GM12874 (cell line): ENCODE measurements at regions not wholly inside any gene's neighbourhood (a gene's known extent, or its start where the extent isn't known, plus 50 kb on each side); places are given as distances from the start of the nearest gene placed in this dataset.

Source experiments
- TF ChIP-seq, protein P1 (sequence below): IDR thresholded peaks from 2 replicates; pipeline ENCODE4 v1.5.1; 2011; ENCODE audit warnings: low read depth, mild to moderate bottlenecking, control low read depth, low read length, moderate library complexity; ENCODE audit not compliant: insufficient read depth

DNA sequence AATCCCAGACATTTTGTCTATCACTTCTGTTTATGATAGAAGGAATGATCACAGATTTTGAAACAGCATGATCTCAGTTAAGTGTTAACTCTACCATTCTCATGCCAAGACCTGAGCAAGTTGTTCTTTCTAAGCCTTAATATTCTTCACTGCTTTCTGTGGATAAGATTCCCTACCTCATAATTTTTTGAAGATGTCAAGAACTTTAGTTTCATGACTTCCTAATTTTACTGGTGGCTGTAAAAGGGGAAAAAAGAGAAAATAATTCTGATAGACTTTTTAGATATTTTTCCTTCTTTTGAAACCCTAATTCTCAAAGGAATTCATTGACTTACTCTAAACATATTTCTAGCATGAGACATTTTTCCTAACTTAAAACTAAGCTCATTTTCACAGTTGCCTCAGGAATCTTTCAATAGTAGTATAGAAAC, 520.0 kb upstream of the LUZP2 start:
- TF ChIP-seq, protein P1, sequence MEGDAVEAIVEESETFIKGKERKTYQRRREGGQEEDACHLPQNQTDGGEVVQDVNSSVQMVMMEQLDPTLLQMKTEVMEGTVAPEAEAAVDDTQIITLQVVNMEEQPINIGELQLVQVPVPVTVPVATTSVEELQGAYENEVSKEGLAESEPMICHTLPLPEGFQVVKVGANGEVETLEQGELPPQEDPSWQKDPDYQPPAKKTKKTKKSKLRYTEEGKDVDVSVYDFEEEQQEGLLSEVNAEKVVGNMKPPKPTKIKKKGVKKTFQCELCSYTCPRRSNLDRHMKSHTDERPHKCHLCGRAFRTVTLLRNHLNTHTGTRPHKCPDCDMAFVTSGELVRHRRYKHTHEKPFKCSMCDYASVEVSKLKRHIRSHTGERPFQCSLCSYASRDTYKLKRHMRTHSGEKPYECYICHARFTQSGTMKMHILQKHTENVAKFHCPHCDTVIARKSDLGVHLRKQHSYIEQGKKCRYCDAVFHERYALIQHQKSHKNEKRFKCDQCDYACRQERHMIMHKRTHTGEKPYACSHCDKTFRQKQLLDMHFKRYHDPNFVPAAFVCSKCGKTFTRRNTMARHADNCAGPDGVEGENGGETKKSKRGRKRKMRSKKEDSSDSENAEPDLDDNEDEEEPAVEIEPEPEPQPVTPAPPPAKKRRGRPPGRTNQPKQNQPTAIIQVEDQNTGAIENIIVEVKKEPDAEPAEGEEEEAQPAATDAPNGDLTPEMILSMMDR, result no peak

DNA sequence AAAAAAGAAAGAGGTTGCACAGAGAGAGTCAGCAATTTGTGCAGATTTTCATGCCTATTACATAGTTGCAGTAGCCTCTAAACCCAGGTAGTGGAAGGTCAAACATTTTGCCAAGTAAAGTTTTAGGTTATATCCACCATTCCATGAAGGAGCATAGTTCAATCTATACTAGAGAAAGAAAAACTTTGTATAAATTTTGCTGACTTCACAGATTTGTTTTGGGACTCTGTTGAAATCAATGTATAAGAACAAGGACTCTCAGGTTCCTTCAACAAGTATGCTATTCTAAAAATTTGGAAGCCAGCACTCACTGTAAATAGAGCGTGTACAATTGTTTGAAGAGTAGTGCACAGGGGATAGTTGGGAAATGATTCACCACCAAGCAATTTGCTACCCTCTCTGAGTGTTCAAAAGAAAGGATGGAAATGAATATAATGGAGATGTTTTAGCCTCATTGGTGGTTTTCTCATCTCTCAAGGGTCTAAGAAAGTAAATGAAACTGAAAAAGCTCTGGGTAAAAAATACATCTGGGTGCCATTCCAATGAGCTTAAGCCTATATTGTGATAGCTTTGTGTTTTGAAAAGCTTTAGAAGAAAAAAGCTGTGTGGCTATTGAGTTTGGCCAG, 508.4 kb upstream of the LUZP2 start:
- TF ChIP-seq, protein P1, result no peak

DNA sequence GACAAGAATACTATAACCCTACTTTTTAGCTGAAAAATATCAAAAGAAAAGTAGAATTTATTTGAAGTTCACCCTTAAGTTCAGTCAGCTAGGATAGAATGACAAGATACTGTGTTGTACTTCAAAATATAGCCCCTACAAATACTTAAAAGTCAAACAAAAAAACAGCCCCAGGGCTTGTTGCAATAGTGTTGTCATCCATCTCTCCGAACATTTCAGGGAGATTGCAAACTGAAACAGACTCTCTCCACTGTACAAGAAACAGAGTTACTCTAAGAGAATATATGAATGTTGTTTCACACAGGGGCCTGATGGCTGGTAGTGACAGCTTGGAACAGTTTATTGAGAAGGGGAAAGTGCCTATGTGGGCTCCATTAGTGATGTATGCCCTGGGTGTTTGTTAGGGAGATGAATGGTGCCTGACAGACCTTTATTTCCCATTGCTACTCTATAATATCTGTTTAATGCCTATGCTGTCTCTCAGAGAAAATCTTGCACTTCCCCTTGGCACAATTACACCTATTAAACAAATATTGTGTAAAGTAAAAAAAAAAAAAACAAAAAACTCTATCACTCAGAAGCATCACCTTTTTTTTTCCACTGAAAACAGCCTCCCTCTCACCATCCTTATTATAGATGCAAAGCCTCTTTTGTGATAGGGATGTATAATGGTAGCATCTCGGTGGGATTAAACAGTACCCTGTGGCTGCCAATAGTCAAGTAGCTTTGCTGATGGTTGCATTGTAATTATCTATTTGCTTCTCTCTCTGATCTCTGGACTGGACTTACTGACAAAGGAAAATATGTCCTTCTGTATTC, 506.3 kb upstream of the LUZP2 start:
- TF ChIP-seq, protein P1, result no peak

DNA sequence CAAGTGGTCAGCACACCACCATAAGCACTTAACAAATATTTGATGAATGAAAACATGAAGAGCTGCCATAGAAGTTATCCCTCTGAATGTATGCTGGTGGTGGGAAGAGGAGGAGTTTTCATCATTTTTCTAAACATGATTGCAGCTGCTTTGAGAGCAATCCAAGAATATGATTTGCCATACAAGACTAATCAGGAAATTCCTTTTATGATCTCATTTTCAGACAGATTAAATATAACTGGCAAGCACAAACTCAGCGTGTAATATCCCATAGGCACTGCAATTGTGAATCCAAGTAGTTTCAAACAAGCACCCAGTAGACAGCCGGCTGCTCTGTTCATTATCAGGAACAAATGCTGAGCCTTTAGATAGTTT, 505.7 kb upstream of the LUZP2 start:
- TF ChIP-seq, protein P1, result no peak

DNA sequence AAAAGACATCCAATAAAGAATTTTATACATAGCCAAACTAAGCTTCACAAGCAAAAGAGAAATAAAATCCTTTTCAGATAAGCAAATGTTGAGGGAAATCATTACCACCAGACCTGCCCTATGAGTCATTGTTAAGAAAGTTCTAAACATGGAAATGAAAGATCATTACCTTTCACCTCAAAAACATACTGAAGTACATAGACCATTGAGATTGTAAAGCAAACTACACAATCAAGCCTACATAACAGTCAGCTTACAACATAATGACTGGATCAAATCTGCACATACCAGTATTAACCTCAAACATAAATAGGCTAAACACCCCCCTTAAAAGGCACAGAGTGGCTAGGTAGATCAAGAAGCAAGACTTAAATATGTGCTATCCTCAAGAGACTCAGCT, 501.0 kb upstream of the LUZP2 start:
- TF ChIP-seq, protein P1, result no peak

DNA sequence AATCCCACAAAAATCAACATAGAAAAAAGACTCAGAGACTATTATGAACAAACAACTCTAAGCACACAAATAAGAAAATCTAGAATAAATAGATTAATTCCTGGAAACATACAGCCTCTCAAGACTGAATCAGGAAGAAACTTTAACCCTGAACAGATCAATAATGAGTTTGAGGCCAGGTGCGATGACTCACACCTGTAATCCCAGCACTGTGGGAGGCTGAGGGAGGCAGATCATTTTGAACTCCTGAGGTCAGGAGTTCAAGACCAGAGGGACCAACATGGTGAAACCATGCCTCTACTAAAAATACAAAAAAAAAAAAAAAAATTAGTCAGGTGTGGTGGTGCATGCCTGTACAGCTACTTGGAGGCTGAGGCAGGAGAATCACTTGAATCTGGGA, 499.5 kb upstream of the LUZP2 start:
- TF ChIP-seq, protein P1, result no peak

DNA sequence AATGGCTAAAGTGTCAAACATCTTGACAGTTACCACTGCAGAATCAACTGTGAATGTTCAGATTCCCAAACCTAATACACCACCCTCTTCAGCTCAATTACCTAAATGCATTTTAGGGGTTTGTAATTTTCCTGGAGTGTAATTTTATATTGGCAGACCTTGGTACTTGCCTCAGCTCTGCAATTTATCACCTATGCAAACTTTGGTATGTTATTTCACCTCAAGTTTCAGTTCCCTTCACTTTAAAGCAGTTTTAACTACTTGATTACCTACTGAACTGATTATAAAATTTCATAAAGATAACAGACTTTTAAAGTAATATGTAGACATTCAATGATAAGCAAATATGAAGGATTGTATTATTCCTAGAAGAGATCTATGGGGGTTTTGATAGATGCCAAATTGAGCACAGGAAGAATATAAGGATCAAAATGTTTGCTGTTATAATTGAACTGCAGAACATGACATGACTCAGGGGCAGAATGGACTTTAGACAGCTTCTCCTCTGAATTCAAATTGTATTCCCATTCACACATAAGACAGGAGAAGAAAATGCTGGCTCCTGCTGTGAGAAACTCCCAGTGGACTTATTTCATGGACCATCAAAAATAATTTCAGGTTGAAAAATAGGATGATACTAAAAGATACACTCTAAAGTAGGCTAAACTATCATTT, 491.5 kb upstream of the LUZP2 start:
- TF ChIP-seq, protein P1, result no peak
